GM21423 (cell line): ENCODE measurements at regions not wholly inside any gene's neighbourhood (a gene's known extent, or its start where the extent isn't known, plus 50 kb on each side); places are given as distances from the start of the nearest gene placed in this dataset.

Experiments
- ATAC-seq: cut with Tn5 transposase; IDR thresholded peaks from one replicate; pipeline ENCODE4 v1.9.1; 2021; ENCODE audit warnings: mild to moderate bottlenecking, moderate library complexity; ENCODE audit not compliant: unreplicated experiment

- ATAC-seq: no peak
Observed at GRCh38 chr2:62305421-62306176, 109.7 kb downstream of the B3GNT2 start.

GRCh38 chr2:62304429-62305417, 108.8 kb downstream of the B3GNT2 start:
- no peak for ATAC-seq

- peak; percentile 29 for ATAC-seq
Observed at GRCh38 chr2:62303788-62304187, 107.9 kb downstream of the B3GNT2 start.

GRCh38 chr2:62302631-62303435, 106.9 kb downstream of the B3GNT2 start:
- ATAC-seq: no peak

GRCh38 chr2:62300925-62301324, 105.0 kb downstream of the B3GNT2 start:
- ATAC-seq: no peak

GRCh38 chr2:62297624-62298010, 101.7 kb downstream of the B3GNT2 start:
- no peak for ATAC-seq

GRCh38 chr2:62296832-62297623, 101.1 kb downstream of the B3GNT2 start:
- no peak for ATAC-seq

- ATAC-seq: no peak
Observed at GRCh38 chr2:62296034-62296831, 100.3 kb downstream of the B3GNT2 start.

- ATAC-seq: peak; percentile 80
Observed at GRCh38 chr2:62293490-62294271, 97.8 kb downstream of the B3GNT2 start.

- no peak for ATAC-seq
Observed at GRCh38 chr2:62293151-62293489, 97.2 kb downstream of the B3GNT2 start.

- no peak for ATAC-seq
Observed at GRCh38 chr2:62292190-62292589, 96.3 kb downstream of the B3GNT2 start.

- no peak for ATAC-seq
Observed at GRCh38 chr2:62291517-62292137, 95.7 kb downstream of the B3GNT2 start.

GRCh38 chr2:62291052-62291451, 95.1 kb downstream of the B3GNT2 start:
- ATAC-seq: no peak

GRCh38 chr2:62287899-62288880, 92.3 kb downstream of the B3GNT2 start:
- ATAC-seq: peak; percentile 71

GRCh38 chr2:62287282-62287681, 91.4 kb downstream of the B3GNT2 start:
- ATAC-seq: no peak

GRCh38 chr2:62286089-62286785, 90.3 kb downstream of the B3GNT2 start:
- ATAC-seq: no peak

- no peak for ATAC-seq
Observed at GRCh38 chr2:62284980-62285379, 89.1 kb downstream of the B3GNT2 start.
